ENCODE measurements at regions not wholly inside any gene's neighbourhood (a gene's known extent, or its start where the extent isn't known, plus 50 kb on each side); places are given as distances from the start of the nearest gene placed in this dataset.

DNA sequence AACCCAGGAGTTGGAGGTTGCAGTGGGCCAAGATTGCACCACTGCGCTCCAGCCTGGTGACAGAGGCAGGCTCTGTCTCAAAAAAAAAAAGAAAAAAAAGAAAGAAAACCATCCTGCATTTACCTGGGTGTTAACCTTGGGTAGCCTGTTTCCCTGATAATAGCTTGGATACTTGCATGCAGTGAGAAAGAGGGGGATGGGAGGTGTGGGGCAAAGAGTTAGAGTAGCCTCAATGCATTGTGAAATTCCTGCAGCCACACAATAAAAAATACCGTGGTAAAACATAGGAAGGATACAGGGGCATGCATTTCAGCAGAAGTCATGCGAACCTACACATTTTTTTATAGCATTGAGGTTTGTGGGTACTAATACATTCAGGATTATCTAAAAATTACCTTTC, 76.6 kb upstream of the ZNF516 start:
- DNase-seq (ENCODE audit: low read depth): no peak

DNA sequence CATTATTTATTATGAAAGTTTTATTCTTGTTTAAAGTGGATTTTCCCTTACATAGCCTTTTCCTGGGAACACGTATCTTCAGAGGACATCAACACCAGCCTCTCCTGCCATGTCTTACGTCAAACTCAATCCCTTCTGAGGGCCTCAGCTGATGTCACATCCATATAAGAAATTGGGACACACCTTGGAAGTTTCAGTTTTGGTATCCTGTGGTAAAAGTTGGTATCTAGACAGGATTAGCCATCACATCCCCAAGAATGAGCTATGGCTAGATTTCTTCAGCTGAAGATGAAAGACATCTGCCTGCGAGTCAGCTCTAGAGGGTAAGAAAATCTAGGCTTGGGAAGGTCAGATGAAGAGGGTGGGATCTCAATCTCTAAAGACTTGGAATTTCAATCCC, 75.8 kb upstream of the ZNF516 start:
- no peak for DNase-seq (ENCODE audit: low read depth)

- DNase-seq (ENCODE audit: low read depth): no peak
These were observed 74.8 kb upstream of the ZNF516 start for GRCh38 chr18:76569644-76570419.

DNA sequence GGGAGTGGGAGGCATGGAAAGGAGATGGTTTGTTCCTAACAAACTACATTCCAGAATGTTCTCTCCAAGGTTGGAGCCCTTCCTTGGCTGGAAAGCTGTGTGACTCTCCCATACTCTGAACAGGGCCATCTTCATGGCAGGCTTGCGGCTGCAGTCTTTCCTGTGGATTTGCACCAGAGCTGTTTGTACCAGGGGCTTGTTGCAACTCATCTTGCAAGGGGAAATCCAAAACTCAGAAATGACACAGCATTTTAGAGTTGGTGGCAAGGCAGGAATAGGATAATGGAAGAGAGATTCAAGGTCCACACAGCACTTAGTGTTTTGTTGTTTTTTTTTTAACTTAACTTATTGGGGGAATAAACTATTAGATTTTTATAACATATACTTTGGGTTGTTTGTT, 73.7 kb upstream of the ZNF516 start:
- no peak for DNase-seq (ENCODE audit: low read depth)

- DNase-seq (ENCODE audit: low read depth): no peak
These were observed 72.9 kb upstream of the ZNF516 start for GRCh38 chr18:76567835-76568445.

GRCh38 chr18:76566987-76567386, 71.9 kb upstream of the ZNF516 start:
- no peak for DNase-seq (ENCODE audit: low read depth)

DNA sequence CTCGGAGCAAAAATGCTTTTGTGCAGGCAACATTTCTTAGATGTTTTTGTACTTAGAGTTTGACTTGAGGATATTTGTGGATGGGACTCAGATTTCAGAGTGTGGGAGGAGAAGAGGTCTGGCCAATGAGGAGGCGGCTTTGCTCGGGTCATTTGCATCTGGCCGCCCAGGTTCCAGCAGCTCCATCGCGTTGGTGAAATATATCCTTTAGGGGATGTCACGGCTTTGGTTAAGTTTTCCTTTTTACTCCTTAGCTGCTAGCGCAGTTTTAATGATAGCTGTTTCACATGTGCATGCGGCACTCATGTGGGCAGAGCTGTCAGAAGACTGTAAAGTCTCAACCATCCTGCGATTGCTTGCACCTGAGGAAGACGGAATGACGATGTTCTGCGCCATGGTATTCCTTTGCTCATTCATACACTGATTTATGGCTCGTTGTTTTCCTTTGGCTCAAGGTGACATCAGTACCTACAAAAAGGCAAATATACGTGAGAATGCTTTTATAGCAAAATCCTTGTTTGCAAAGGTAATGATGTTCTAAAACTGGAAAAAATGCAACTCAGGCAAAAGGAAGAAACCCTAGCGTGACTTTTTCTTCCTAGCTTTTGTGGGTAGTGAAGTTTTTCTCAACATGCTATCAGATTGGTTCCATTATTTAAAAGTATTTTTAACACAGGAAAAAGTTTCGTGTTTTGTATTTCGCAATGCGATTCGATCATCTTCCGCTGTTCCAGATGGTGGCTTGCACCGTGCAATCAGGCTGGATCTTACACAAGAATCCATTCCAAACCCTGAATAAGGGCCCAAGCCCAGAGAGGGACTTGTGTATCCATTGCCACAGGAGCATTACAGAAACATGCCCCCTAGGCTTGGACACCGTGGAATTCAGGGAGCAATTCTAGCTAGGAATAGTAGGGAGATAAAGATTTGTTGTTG, 70.5 kb upstream of the ZNF516 start:
- no peak for DNase-seq (ENCODE audit: low read depth)

DNA sequence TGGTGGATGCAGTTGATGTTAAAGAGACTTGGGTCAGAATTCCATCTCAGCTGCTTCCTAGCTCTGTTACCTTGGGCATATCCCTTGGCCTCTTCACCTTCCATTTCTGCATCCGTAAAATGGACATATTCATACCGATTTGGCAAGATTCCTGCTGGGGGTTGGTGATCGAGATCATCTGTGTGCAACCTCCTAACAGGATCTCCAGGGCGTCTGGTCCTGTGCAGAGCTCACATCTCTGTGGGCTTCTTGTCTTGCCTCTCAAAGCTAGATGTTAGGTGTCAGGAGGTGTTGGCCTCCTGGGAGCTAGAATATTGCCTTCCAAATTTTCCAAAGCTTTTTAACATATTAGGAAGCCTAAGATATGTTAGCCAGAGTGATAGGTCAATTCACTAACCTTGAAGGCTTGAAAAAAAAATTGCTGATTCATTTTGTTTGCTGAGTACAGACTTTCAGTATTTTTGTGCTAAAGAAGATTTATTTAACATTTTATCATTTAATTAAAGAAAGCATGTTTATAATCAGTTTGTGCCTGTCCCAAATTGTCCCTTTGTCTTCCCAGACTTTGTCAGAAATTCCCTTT, 69.7 kb upstream of the ZNF516 start:
- no peak for DNase-seq (ENCODE audit: low read depth)

GRCh38 chr18:76564117-76564516, 69.1 kb upstream of the ZNF516 start:
- no peak for DNase-seq (ENCODE audit: low read depth)

GRCh38 chr18:76562286-76563122, 67.5 kb upstream of the ZNF516 start:
- no peak for DNase-seq (ENCODE audit: low read depth)

- no peak for DNase-seq (ENCODE audit: low read depth)
These were observed 64.0 kb upstream of the ZNF516 start for GRCh38 chr18:76558881-76559667.

DNA sequence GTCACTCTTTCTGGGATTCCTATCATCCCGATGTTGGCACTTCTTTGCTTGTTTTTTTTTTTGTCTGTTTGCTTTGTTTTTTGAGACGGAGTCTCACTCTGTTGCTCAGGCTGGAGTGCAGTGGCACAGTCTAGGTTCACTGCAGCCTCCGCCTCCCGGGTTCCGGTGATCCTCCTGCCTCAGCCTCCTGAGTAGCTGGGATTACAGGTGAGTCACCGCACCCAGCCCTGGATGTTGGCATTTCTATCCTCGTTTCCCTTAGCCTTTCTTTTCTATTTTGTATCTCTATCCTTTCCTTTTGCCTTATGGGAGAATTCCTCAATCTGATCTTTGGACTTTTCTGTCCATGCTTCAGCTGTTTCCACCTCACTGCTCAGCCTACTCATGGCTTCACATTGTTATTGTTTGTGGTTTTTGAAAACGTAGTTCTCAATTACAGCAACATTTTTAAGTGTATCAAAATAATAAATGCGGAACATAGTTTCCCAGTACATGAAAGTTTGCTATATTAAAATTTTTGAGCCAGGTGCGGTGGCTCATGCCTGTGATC, 62.1 kb upstream of the ZNF516 start:
- no peak for DNase-seq (ENCODE audit: low read depth)

- DNase-seq (ENCODE audit: low read depth): no peak
These were observed 59.6 kb upstream of the ZNF516 start for GRCh38 chr18:76554547-76555222.

- no peak for DNase-seq (ENCODE audit: low read depth)
These were observed 58.9 kb upstream of the ZNF516 start for GRCh38 chr18:76553715-76554546.

GRCh38 chr18:76548541-76548940, 53.5 kb upstream of the ZNF516 start:
- no peak for DNase-seq (ENCODE audit: low read depth)

- no peak for DNase-seq (ENCODE audit: low read depth)
These were observed 52.3 kb upstream of the ZNF516 start for GRCh38 chr18:76547296-76547695.

- no peak for DNase-seq (ENCODE audit: low read depth)
These were observed 51.4 kb upstream of the ZNF516 start for GRCh38 chr18:76546436-76546835.

- no peak for DNase-seq (ENCODE audit: low read depth)
These were observed 51.0 kb upstream of the ZNF516 start for GRCh38 chr18:76546088-76546435.

All from activated T-helper 9 cell treated with anti-CD3 and anti-CD28 coated beads, Interleukin-2, amount 50 U/mL, for 16 hours (primary cell).